SK-N-SH treated with all-trans-retinoic acid at 6 μM for 48 hours (cell line): ENCODE measurements at regions not wholly inside any gene's neighbourhood (a gene's known extent, or its start where the extent isn't known, plus 50 kb on each side); places are given as distances from the start of the nearest gene placed in this dataset.

ENCODE experiments used
- BACH2 ChIP-seq: fragments of 250-450 bp; sonication (Bioruptor Pico); IDR thresholded peaks from 2 replicates; pipeline ENCODE4 v1.9.0; 2021; ENCODE audit warnings: mild to moderate bottlenecking, borderline replicate concordance
- ESRRG ChIP-seq: fragments of 250-450 bp; sonication (Bioruptor Pico); IDR thresholded peaks from 2 replicates; pipeline ENCODE4 v1.6.1; 2021; ENCODE audit warnings: mild to moderate bottlenecking
- ISL1 ChIP-seq: fragments of 250-450 bp; sonication (Bioruptor Pico); IDR thresholded peaks from 2 replicates; pipeline ENCODE4 v2.1.2; 2022; ENCODE audit warnings: mild to moderate bottlenecking, moderate library complexity
- TOX ChIP-seq: fragments of 250-450 bp; sonication (Bioruptor Pico); IDR thresholded peaks from 2 replicates; pipeline ENCODE4 v1.8.0; 2021; ENCODE audit warnings: mild to moderate bottlenecking, moderate library complexity, borderline replicate concordance
- ZFP3 ChIP-seq: fragments of 250-450 bp; sonication (Bioruptor Pico); IDR thresholded peaks from 2 replicates; pipeline ENCODE4 v1.5.0; 2020; ENCODE audit warnings: mild to moderate bottlenecking, moderate library complexity

- TF ChIP-seq BACH2 (no peak), ESRRG (CRISPR knock-in tag) (no peak), ISL1 (CRISPR knock-in tag) (no peak), TOX (CRISPR knock-in tag) (no peak), ZFP3 (CRISPR knock-in tag) (no peak)
These were observed 201.3 kb downstream of the MRPL39 start for GRCh38 chr21:25405984-25406383.
